ENCODE measurements at regions not wholly inside any gene's neighbourhood (a gene's known extent, or its start where the extent isn't known, plus 50 kb on each side); places are given as distances from the start of the nearest gene placed in this dataset.

- WGBS, 2 donors, result 44 to 51% methylated on average over 5 of the region's 5 CpGs
- Histone ChIP-seq H3K36me3 (no peaks in the 10 kb centered on the region), H3K4me3 (replicated peaks in 1 of 3) (no peak overlapping the region), H3K27me3 (no peaks in the 10 kb centered on the region), H3K27ac (no peak overlapping the region), H3K9me3 (no peaks in the 10 kb centered on the region), H3K4me1 (peaks cover 4 to 5% of the 10 kb centered on the region in 2 donors)
- no peak for DNase-seq
- intact Hi-C loops (cut with DNase I), result no loop called here
- no peak for TF ChIP-seq POLR2A (IDR thresholded peaks at IDR 0.05)
- TF ChIP-seq CTCF (IDR thresholded peaks at IDR 0.05), result no peak
Observed at GRCh38 chr7:46954181-46954580, 627.7 kb downstream of the TNS3 start.

- intact Hi-C loops (cut with DNase I), result no loop called here
- DNase-seq, result no peak
- TF ChIP-seq CTCF (IDR thresholded peaks at IDR 0.05) (no peak), POLR2A (IDR thresholded peaks at IDR 0.05) (no peak)
- H3K27me3 ChIP-seq, result no peaks in the 10 kb centered on the region
- 96 to 100% methylated on average over 1 of the region's 1 CpG for WGBS, 2 donors
- H3K9me3 ChIP-seq, result no peaks in the 10 kb centered on the region
- H3K4me1 ChIP-seq, result peaks cover 11 to 15% of the 10 kb centered on the region in 2 donors
- H3K36me3 ChIP-seq, result no peaks in the 10 kb centered on the region
- H3K4me3 ChIP-seq (replicated peaks in 1 of 3), result no peak overlapping the region
- H3K27ac ChIP-seq, result no peak overlapping the region
Observed at GRCh38 chr7:46953008-46953407, 628.9 kb downstream of the TNS3 start.

GRCh38 chr7:46949270-46949931 is 632.5 kb downstream of the TNS3 start:
- Histone ChIP-seq H3K9me3 (no peaks in the 10 kb centered on the region), H3K4me3 (replicated peaks in 1 of 3) (no peak overlapping the region), H3K4me1 (peaks cover 11 to 15% of the 10 kb centered on the region in 2 donors), H3K27me3 (no peaks in the 10 kb centered on the region), H3K36me3 (no peaks in the 10 kb centered on the region), H3K27ac (no peak overlapping the region)
- TF ChIP-seq CTCF (IDR thresholded peaks at IDR 0.05) (no peak), POLR2A (IDR thresholded peaks at IDR 0.05) (no peak)
- WGBS, 2 donors, result 80 to 87% methylated on average over 4 of the region's 4 CpGs
- intact Hi-C loops (cut with DNase I), result no loop called here
- no peak for DNase-seq

- intact Hi-C loops (cut with DNase I), result no loop called here
- DNase-seq, result peak; percentile 25 to 27
- Histone ChIP-seq H3K9me3 (no peaks in the 10 kb centered on the region), H3K27me3 (no peaks in the 10 kb centered on the region), H3K27ac (no peak overlapping the region), H3K36me3 (no peaks in the 10 kb centered on the region), H3K4me3 (replicated peaks in 1 of 3) (no peak overlapping the region), H3K4me1 (peaks cover 11 to 15% of the 10 kb centered on the region in 2 donors)
- 37 to 50% methylated on average over 6 of the region's 6 CpGs for WGBS, 2 donors
- TF ChIP-seq CTCF (IDR thresholded peaks at IDR 0.05) (no peak), POLR2A (IDR thresholded peaks at IDR 0.05) (no peak)
Observed at GRCh38 chr7:46948716-46949115, 633.2 kb downstream of the TNS3 start.

- Histone ChIP-seq H3K27me3 (no peaks in the 10 kb centered on the region), H3K27ac (no peak overlapping the region), H3K9me3 (no peaks in the 10 kb centered on the region), H3K4me1 (peaks cover 11 to 15% of the 10 kb centered on the region in 2 donors), H3K36me3 (no peaks in the 10 kb centered on the region), H3K4me3 (replicated peaks in 1 of 3) (no peak overlapping the region)
- TF ChIP-seq CTCF (IDR thresholded peaks at IDR 0.05) (no peak), POLR2A (IDR thresholded peaks at IDR 0.05) (no peak)
- DNase-seq, result no peak
- intact Hi-C loops (cut with DNase I), result no loop called here
Observed at GRCh38 chr7:46945328-46945727, 636.6 kb downstream of the TNS3 start.

Measured in thyroid gland (tissue), 4 donors.